ENCODE measurements at regions not wholly inside any gene's neighbourhood (a gene's known extent, or its start where the extent isn't known, plus 50 kb on each side); places are given as distances from the start of the nearest gene placed in this dataset.

DNA sequence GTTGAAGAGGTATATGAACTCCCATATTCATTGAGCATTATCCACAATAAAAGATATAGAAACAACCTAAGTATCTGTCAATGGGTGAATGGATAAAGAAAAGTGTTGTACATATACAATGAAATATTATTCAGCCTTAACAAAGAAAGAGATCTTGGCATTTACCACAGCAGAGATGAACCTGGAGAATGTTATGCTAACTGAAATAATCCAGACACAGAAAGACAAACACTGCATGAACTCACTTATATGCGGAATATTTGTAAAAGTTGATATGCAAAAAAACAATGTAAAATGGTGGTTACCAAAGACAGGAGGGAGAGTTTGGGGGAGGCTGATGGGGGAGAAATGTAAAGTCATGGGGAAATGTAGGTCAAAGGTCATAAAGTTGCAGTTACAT is 278.7 kb downstream of the ZNF608 start:
- TF ChIP-seq, protein P1, sequence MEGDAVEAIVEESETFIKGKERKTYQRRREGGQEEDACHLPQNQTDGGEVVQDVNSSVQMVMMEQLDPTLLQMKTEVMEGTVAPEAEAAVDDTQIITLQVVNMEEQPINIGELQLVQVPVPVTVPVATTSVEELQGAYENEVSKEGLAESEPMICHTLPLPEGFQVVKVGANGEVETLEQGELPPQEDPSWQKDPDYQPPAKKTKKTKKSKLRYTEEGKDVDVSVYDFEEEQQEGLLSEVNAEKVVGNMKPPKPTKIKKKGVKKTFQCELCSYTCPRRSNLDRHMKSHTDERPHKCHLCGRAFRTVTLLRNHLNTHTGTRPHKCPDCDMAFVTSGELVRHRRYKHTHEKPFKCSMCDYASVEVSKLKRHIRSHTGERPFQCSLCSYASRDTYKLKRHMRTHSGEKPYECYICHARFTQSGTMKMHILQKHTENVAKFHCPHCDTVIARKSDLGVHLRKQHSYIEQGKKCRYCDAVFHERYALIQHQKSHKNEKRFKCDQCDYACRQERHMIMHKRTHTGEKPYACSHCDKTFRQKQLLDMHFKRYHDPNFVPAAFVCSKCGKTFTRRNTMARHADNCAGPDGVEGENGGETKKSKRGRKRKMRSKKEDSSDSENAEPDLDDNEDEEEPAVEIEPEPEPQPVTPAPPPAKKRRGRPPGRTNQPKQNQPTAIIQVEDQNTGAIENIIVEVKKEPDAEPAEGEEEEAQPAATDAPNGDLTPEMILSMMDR (IDR thresholded peaks at IDR 0.05) = no peak
- DNase-seq (ENCODE audit: low spot score) = no peak
- H3K27me3 ChIP-seq = no peaks in the 10 kb centered on the region
- no peaks in the 10 kb centered on the region for H3K36me3 ChIP-seq
- H3K9me3 ChIP-seq = no peaks in the 10 kb centered on the region
- H3K4me1 ChIP-seq = peaks cover 0 to 6% of the 10 kb centered on the region in 2 donors
- no peak overlapping the region for H3K27ac ChIP-seq
- H3K4me3 ChIP-seq = no peak overlapping the region

DNA sequence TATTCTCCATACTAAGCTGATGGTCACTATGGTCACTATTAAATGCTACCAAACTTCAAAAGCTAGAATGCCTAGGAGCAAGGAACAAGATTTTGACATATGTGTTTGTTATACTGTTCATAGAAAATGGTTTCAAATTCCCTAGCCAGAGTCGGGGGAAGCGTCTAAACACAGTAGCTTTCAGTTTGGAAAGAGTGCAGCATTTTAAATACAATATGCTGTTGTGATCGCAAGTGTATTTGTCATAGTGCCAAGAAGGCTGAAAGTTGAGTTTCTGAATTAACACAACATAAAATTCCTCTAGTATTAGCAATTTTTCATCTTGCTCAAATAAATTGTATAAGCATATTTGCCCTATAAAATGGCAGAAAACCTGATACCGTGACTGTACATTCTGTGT is 280.4 kb downstream of the ZNF608 start:
- Histone ChIP-seq H3K27me3 (no peaks in the 10 kb centered on the region), H3K4me3 (no peak overlapping the region), H3K9me3 (no peaks in the 10 kb centered on the region), H3K4me1 (peaks cover 0 to 20% of the 10 kb centered on the region in 2 donors), H3K27ac (no peak overlapping the region), H3K36me3 (no peaks in the 10 kb centered on the region)
- TF ChIP-seq, protein P1 (IDR thresholded peaks at IDR 0.05) = no peak
- DNase-seq (ENCODE audit: low spot score) = no peak

DNA sequence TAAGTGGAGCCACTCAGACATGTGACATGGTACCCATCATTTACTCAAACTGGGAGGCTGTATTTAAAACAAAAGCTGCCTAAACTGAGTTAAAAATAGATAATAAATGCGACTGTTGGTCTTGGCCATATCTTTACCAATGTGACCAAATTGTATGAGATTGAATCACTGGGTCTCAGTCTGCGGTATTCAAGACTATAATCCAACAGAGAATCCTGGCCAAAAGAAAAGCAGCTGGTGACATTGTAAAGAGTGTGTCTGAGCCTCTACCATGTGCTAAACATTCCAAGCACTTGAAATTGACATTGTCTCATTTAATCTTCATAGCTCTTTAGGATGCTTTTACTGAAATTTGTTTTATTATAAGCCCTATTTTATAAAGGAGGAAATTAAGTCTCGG is 282.6 kb downstream of the ZNF608 start:
- Histone ChIP-seq H3K27me3 (no peaks in the 10 kb centered on the region), H3K9me3 (no peaks in the 10 kb centered on the region), H3K27ac (no peak overlapping the region), H3K4me3 (no peak overlapping the region), H3K4me1 (peaks cover 0 to 20% of the 10 kb centered on the region in 2 donors), H3K36me3 (no peaks in the 10 kb centered on the region)
- DNase-seq (ENCODE audit: low spot score) = no peak
- TF ChIP-seq, protein P1 (IDR thresholded peaks at IDR 0.05) = no peak

DNA sequence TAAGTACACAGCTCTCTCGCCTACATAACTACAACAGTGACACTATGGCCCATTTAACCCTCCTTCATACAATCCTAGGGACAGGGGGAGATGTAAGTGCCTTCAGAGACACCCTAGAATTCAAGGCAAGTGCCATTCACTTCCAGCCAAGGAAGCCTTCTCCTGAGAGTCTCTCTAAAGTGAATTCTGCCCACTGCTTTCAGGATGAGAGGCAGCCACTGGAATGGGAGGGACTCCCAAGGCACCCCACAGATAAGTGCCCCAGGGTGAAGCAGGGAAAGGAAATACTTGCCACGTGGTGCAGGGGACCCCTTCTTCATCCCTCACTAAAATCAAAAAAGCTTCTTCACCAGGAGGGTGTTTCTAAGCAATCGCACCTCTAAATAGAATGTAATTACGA is 283.7 kb downstream of the ZNF608 start:
- H3K36me3 ChIP-seq = no peaks in the 10 kb centered on the region

DNA sequence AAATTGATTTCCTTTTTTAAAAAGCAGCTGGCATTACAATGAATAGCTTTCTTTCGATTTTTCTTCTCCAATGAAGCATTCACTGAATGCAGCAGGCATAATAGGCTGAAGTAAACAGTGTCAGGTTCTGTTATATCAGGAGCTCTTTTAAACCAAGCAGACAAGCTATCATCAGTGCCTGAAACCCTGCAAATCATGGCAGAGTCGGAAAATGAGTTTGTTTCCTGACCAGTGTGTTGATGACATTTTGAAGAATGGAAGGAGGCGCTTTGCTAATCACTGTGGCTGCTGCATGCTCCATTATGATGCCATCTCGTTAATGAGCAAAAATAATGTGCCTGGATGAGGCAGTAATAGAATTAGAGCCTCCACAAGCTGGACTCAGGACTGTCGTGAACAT is 284.5 kb downstream of the ZNF608 start:
- TF ChIP-seq, protein P1 (IDR thresholded peaks at IDR 0.05) = no peak
- H3K27ac ChIP-seq = no peak overlapping the region
- no peaks in the 10 kb centered on the region for H3K27me3 ChIP-seq
- H3K4me3 ChIP-seq = no peak overlapping the region
- H3K36me3 ChIP-seq = no peaks in the 10 kb centered on the region
- H3K4me1 ChIP-seq = peaks cover 0 to 20% of the 10 kb centered on the region in 2 donors
- no peak for DNase-seq (ENCODE audit: low spot score)
- H3K9me3 ChIP-seq = no peaks in the 10 kb centered on the region

More for the DNA sequence above, 283.7 kb downstream of the ZNF608 start:
- Histone ChIP-seq H3K27ac (no peak overlapping the region), H3K27me3 (no peaks in the 10 kb centered on the region), H3K4me1 (peaks cover 0 to 20% of the 10 kb centered on the region in 2 donors), H3K4me3 (no peak overlapping the region), H3K9me3 (no peaks in the 10 kb centered on the region)
- DNase-seq (ENCODE audit: low spot score) = no peak
- TF ChIP-seq, protein P1 (IDR thresholded peaks at IDR 0.05) = no peak

DNA sequence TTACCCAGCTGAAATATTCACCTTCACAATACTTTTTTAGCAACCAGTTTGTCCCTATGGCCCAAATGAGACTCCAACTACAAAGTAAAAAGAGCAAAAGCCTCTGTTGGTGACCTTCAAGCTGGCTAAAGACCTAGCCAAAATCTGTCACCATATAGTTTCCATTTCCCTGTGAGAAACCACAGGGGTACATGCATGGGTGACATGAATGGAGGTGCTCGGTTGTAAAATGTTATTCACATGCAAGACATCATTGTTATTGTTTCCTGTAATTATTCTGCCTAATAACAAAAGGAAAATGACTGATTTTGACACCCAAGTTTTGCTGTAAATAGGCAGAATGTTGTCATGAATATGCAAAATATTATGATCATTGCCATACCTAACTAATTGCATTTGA is 285.3 kb downstream of the ZNF608 start:
- Histone ChIP-seq H3K4me1 (peaks cover 0 to 20% of the 10 kb centered on the region in 2 donors), H3K27me3 (no peaks in the 10 kb centered on the region), H3K27ac (no peak overlapping the region), H3K9me3 (no peaks in the 10 kb centered on the region), H3K4me3 (no peak overlapping the region), H3K36me3 (no peaks in the 10 kb centered on the region)
- TF ChIP-seq, protein P1 (IDR thresholded peaks at IDR 0.05) = no peak
- DNase-seq (ENCODE audit: low spot score) = no peak
